ENCODE measurements at regions not wholly inside any gene's neighbourhood (a gene's known extent, or its start where the extent isn't known, plus 50 kb on each side); places are given as distances from the start of the nearest gene placed in this dataset.

GRCh38 chr4:100722133-100722532, 204.3 kb upstream of the EMCN start:
- Histone ChIP-seq H3K9ac (ENCODE audit: low read length) (no peak overlapping the region), H3K27me3 (ENCODE audit: insufficient read depth, low read length) (no peaks in the 10 kb centered on the region), H3K4me3 (ENCODE audit: low read depth, low read length, poor library complexity, severe bottlenecking) (no peak overlapping the region), H3K4me2 (ENCODE audit: low read length) (no peak overlapping the region), H3K27ac (ENCODE audit: low read depth, low read length, poor library complexity, severe bottlenecking) (no peak overlapping the region), H3K36me3 (ENCODE audit: insufficient read depth, low read length) (no peaks in the 10 kb centered on the region), H2AFZ (ENCODE audit: low read length) (no peak overlapping the region), H4K20me1 (ENCODE audit: insufficient read depth, low read length) (no peaks in the 10 kb centered on the region), H3K9me2 (ENCODE audit: low read depth, low read length) (no peaks in the 10 kb centered on the region), H3K4me1 (ENCODE audit: insufficient read depth, low read length, severe bottlenecking) (no peaks in the 10 kb centered on the region), H3K79me2 (ENCODE audit: insufficient read depth, low read length) (no peaks in the 10 kb centered on the region), H3F3A (ENCODE audit: insufficient read depth, low read length) (no peaks in the 10 kb centered on the region), H3K9me3 (ENCODE audit: low read length) (no peaks in the 10 kb centered on the region)
- TF ChIP-seq EZH2 (IDR thresholded peaks at IDR 0.05; ENCODE audit: borderline replicate concordance, low read length) (no peak), CTCF (IDR thresholded peaks at IDR 0.05; ENCODE audit: low read length) (no peak)

- no peak overlapping the region for H3K27ac ChIP-seq (ENCODE audit: low read depth, low read length, poor library complexity, severe bottlenecking)
- no peak overlapping the region for H3K4me3 ChIP-seq (ENCODE audit: low read depth, low read length, poor library complexity, severe bottlenecking)
- H3K9ac ChIP-seq (ENCODE audit: low read length) = no peak overlapping the region
- H3K4me2 ChIP-seq (ENCODE audit: low read length) = no peak overlapping the region
- no peak for TF ChIP-seq CTCF (IDR thresholded peaks at IDR 0.05; ENCODE audit: low read length)
- no peak for TF ChIP-seq EZH2 (IDR thresholded peaks at IDR 0.05; ENCODE audit: borderline replicate concordance, low read length)
- H3K79me2 ChIP-seq (ENCODE audit: insufficient read depth, low read length) = no peaks in the 10 kb centered on the region
- no peaks in the 10 kb centered on the region for H3K4me1 ChIP-seq (ENCODE audit: insufficient read depth, low read length, severe bottlenecking)
- H4K20me1 ChIP-seq (ENCODE audit: insufficient read depth, low read length) = no peaks in the 10 kb centered on the region
- H3K36me3 ChIP-seq (ENCODE audit: insufficient read depth, low read length) = no peaks in the 10 kb centered on the region
- no peaks in the 10 kb centered on the region for H3K9me2 ChIP-seq (ENCODE audit: low read depth, low read length)
- no peaks in the 10 kb centered on the region for H3K27me3 ChIP-seq (ENCODE audit: insufficient read depth, low read length)
- no peaks in the 10 kb centered on the region for H3K9me3 ChIP-seq (ENCODE audit: low read length)
- H2AFZ ChIP-seq (ENCODE audit: low read length) = no peak overlapping the region
- H3F3A ChIP-seq (ENCODE audit: insufficient read depth, low read length) = no peaks in the 10 kb centered on the region
Observed at GRCh38 chr4:100721490-100721889, 203.7 kb upstream of the EMCN start.

DNA sequence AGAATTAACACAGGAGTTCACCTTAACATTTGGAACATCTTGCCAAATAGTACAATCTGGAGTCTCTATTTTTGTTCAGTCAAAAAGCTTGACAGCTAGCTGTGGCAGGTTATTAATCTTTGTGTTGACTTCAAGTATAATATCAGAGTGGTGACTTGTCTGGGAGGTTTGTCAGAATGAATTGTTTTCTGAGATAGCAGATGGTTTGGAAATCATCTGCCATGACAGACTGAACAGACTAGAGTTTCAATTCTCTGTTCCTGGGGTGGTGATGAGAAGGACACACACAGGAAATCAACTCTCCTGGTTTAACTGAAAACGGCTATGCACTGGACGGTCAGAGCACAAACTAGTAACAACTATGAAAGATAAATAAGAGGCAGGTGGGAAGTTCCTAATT, 203.3 kb upstream of the EMCN start:
- H3K27me3 ChIP-seq (ENCODE audit: insufficient read depth, low read length) = no peaks in the 10 kb centered on the region
- H3K27ac ChIP-seq (ENCODE audit: low read depth, low read length, poor library complexity, severe bottlenecking) = no peak overlapping the region
- no peaks in the 10 kb centered on the region for H3F3A ChIP-seq (ENCODE audit: insufficient read depth, low read length)
- no peaks in the 10 kb centered on the region for H3K79me2 ChIP-seq (ENCODE audit: insufficient read depth, low read length)
- no peaks in the 10 kb centered on the region for H4K20me1 ChIP-seq (ENCODE audit: insufficient read depth, low read length)
- no peak overlapping the region for H3K4me3 ChIP-seq (ENCODE audit: low read depth, low read length, poor library complexity, severe bottlenecking)
- H2AFZ ChIP-seq (ENCODE audit: low read length) = no peak overlapping the region
- H3K4me1 ChIP-seq (ENCODE audit: insufficient read depth, low read length, severe bottlenecking) = no peaks in the 10 kb centered on the region
- no peak overlapping the region for H3K9ac ChIP-seq (ENCODE audit: low read length)
- TF ChIP-seq EZH2 (IDR thresholded peaks at IDR 0.05; ENCODE audit: borderline replicate concordance, low read length) = no peak
- no peak for TF ChIP-seq CTCF (IDR thresholded peaks at IDR 0.05; ENCODE audit: low read length)
- no peaks in the 10 kb centered on the region for H3K36me3 ChIP-seq (ENCODE audit: insufficient read depth, low read length)
- H3K9me2 ChIP-seq (ENCODE audit: low read depth, low read length) = no peaks in the 10 kb centered on the region
- H3K4me2 ChIP-seq (ENCODE audit: low read length) = no peak overlapping the region
- H3K9me3 ChIP-seq (ENCODE audit: low read length) = no peaks in the 10 kb centered on the region
